ENCODE measurements at regions not wholly inside any gene's neighbourhood (a gene's known extent, or its start where the extent isn't known, plus 50 kb on each side); places are given as distances from the start of the nearest gene placed in this dataset.

DNA sequence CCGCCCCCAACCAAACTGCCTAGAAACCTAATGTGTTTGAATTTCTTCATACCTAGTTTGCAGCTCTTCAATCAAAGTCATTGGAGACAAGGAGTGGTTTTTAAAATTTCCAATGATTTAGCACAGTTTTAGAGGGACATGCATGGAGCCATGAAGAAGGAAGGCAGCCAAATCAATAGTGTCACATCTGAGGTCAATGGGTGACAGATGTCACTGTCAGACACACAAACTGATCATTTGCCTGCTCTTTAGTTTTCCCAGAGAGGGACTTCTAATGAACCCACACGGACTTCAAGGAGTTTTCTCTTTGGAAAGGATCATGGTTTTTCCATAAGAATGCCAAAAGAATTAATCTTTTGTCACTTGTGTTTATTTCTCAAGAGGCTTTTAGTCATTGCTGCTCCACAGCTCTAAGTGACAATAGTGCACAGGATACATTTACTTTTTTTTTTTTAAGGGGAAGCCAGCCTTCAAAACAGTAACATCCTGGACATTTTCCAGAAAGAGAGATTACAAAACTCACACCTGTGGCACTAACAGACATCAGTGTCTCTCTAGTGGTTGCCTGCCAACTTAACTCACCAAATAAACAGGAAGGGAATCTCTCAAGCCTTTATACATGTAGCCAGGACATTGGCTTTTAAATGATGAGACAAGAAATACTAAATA lies 251.1 kb upstream of the DIAPH2 start:
- TF ChIP-seq ZNF776 (CRISPR knock-in tag; IDR thresholded peaks at IDR 0.05) (no peak), ZBTB8A (CRISPR knock-in tag; IDR thresholded peaks at IDR 0.05; ENCODE audit: borderline replicate concordance, low read depth) (no peak)
